ENCODE measurements at regions not wholly inside any gene's neighbourhood (a gene's known extent, or its start where the extent isn't known, plus 50 kb on each side); places are given as distances from the start of the nearest gene placed in this dataset.

DNA sequence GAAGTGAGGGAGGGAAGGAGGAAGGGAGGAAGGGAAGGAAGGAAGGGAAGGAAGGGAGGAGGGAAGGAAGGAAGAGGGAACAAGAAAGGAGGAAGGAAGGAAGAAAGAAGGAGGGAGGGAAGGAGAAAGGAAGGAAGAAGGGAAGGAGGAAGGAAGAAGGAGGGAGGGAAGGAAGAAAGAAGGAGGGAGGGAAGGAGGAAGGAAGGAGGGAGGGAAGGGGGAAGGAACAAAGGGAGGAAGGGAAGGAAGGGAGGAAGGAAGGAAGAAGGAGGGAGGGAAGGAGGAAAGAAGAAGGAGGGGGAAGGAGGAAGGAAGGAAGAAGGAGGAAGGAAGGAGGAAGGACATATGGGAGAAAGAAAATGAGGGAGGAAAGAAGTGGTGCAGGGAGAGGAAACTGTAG is 184.7 kb upstream of the PMEPA1 start:
- H3K4me1 Mint-ChIP-seq = no peaks in the 10 kb centered on the region
- no peak overlapping the region for H3K27ac Mint-ChIP-seq
- DNase-seq = no peak
- peaks cover 0 to 10% (median 8%) of the 10 kb centered on the region in 3 donors for H3K27me3 Mint-ChIP-seq (ENCODE audit: low read depth in 3 of 3)
- no peaks in the 10 kb centered on the region for H3K36me3 Mint-ChIP-seq
- H3K9me3 Mint-ChIP-seq = no peaks in the 10 kb centered on the region
- no peak overlapping the region for H3K4me3 Mint-ChIP-seq

GRCh38 chr20:57894096-57894495 is 184.3 kb upstream of the PMEPA1 start:
- DNase-seq = no peak
- Mint-ChIP-seq H3K4me3 (no peak overlapping the region), H3K36me3 (no peaks in the 10 kb centered on the region), H3K27ac (no peak overlapping the region), H3K4me1 (no peaks in the 10 kb centered on the region), H3K9me3 (no peaks in the 10 kb centered on the region), H3K27me3 (ENCODE audit: low read depth in 3 of 3) (peaks cover 0 to 10% (median 6%) of the 10 kb centered on the region in 3 donors)

GRCh38 chr20:57893366-57893999 is 183.7 kb upstream of the PMEPA1 start:
- Mint-ChIP-seq H3K27ac (no peak overlapping the region), H3K9me3 (no peaks in the 10 kb centered on the region), H3K36me3 (no peaks in the 10 kb centered on the region), H3K4me1 (no peaks in the 10 kb centered on the region), H3K4me3 (no peak overlapping the region), H3K27me3 (ENCODE audit: low read depth in 3 of 3) (peaks cover 0 to 10% (median 6%) of the 10 kb centered on the region in 3 donors)
- no peak for DNase-seq

GRCh38 chr20:57892471-57892870 is 182.7 kb upstream of the PMEPA1 start:
- no peak overlapping the region for H3K4me3 Mint-ChIP-seq
- DNase-seq = no peak
- no peak overlapping the region for H3K27ac Mint-ChIP-seq
- H3K9me3 Mint-ChIP-seq = no peaks in the 10 kb centered on the region
- no peaks in the 10 kb centered on the region for H3K36me3 Mint-ChIP-seq
- H3K27me3 Mint-ChIP-seq (ENCODE audit: low read depth in 3 of 3) = peaks cover 0 to 13% (median 6%) of the 10 kb centered on the region in 3 donors
- no peaks in the 10 kb centered on the region for H3K4me1 Mint-ChIP-seq

DNA sequence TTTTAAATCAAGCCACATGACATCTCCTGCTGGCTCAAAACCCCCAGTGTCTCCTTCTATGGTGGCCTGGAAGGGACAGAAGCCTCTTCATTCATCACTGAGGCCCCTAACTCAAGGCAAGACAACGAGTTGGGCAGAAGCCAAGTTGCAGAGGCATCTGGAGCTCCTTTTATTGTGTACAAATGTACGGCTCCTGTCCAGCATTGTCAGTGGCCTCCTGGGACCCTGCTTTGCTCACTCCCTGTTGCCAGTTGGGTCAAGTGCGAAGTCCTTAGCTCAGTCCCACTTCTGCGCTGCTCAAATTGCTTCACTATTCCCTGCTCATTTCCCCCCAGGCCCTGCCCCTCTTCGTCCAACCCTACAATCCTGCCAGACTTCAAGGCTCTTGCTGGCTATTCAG is 181.2 kb upstream of the PMEPA1 start:
- Mint-ChIP-seq H3K27ac (no peak overlapping the region), H3K4me3 (no peak overlapping the region)

GRCh38 chr20:57890202-57890800 is 180.5 kb upstream of the PMEPA1 start:
- Mint-ChIP-seq H3K27me3 (ENCODE audit: low read depth in 3 of 3) (peaks cover 0 to 13% (median 6%) of the 10 kb centered on the region in 3 donors), H3K4me1 (no peaks in the 10 kb centered on the region), H3K27ac (no peak overlapping the region), H3K4me3 (no peak overlapping the region), H3K9me3 (peaks cover 0 to 2% (median 0%) of the 10 kb centered on the region in 6 donors), H3K36me3 (no peaks in the 10 kb centered on the region)
- DNase-seq = no peak

More for the DNA sequence above, 181.2 kb upstream of the PMEPA1 start:
- no peaks in the 10 kb centered on the region for H3K4me1 Mint-ChIP-seq
- peaks cover 0 to 13% (median 6%) of the 10 kb centered on the region in 3 donors for H3K27me3 Mint-ChIP-seq (ENCODE audit: low read depth in 3 of 3)
- H3K36me3 Mint-ChIP-seq = no peaks in the 10 kb centered on the region
- DNase-seq = no peak
- H3K9me3 Mint-ChIP-seq = peaks cover 0 to 2% (median 0%) of the 10 kb centered on the region in 6 donors

GRCh38 chr20:57888591-57888990 is 178.8 kb upstream of the PMEPA1 start:
- Mint-ChIP-seq H3K9me3 (peaks cover 0 to 2% (median 0%) of the 10 kb centered on the region in 6 donors), H3K4me1 (no peaks in the 10 kb centered on the region), H3K4me3 (no peak overlapping the region), H3K27me3 (ENCODE audit: low read depth in 3 of 3) (peaks cover 0 to 10% (median 6%) of the 10 kb centered on the region in 3 donors), H3K36me3 (no peaks in the 10 kb centered on the region), H3K27ac (no peak overlapping the region)
- no peak for DNase-seq

DNA sequence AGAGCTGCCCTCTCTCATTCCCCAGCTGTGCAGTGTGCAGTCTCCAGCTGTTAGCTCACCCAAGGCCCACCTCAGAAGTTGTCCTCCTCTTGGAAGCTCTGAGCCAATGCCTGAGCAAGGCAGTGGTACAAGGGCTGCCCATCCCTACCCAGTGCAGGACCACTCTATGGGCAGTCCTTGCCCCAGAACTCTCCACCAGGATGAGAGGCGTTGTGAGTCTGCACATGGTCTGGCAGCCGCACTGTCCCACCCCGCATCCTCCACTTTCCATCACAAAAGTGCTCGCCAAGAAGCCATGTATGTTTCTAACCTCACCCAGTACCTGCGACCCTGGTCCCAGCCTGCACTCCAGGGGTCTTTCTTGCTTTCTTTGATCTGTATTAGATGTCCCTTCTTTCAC is 175.1 kb upstream of the PMEPA1 start:
- peaks cover 0 to 7% (median 1%) of the 10 kb centered on the region in 3 donors for H3K27me3 Mint-ChIP-seq (ENCODE audit: low read depth in 3 of 3)
- H3K9me3 Mint-ChIP-seq = peaks cover 0 to 2% (median 0%) of the 10 kb centered on the region in 6 donors

DNA sequence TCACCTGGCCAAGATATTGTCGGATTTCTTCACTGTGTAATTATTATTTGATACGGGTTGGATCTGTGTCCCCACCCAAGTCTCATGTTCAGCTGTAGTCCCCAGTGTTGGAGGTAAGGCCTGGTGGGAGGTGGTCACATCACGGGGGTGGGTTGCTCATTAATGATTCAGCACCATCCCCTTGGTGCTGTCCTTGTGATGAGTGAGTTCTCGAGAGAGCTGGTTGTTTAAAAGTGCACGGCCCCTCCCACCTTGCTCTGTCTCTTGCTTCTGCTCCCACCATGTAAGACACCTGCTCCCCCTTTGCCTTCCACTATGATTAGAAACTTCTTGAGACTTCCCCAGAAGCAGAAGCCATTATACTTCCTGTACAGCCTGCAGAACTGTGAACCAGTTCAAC is 173.9 kb upstream of the PMEPA1 start:
- DNase-seq = no peak

More for the DNA sequence above, 175.1 kb upstream of the PMEPA1 start:
- H3K4me3 Mint-ChIP-seq = no peak overlapping the region
- H3K36me3 Mint-ChIP-seq = no peaks in the 10 kb centered on the region
- no peak overlapping the region for H3K27ac Mint-ChIP-seq
- H3K4me1 Mint-ChIP-seq = no peaks in the 10 kb centered on the region
- no peak for DNase-seq

DNA sequence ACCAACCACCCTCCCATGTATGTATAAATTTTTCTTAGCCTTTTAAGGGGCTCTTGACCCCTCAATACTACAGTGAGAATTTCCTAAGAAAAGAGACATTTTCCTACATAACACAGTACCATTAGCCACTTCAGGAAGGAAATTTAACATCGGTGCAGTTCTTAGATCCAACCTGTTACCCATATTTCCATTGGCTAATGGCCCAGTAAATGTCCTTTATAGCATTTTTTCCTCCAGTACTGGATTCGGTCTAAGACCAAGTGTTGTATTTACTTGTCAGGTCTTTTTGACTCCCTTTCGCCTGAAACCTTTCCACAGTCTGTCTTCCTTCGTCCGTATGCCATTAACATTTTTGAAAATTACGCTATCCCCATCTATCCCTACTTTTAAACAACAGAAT is 173.4 kb upstream of the PMEPA1 start:
- Mint-ChIP-seq H3K9me3 (peaks cover 0 to 2% (median 0%) of the 10 kb centered on the region in 6 donors), H3K4me3 (no peak overlapping the region), H3K36me3 (no peaks in the 10 kb centered on the region), H3K27ac (no peak overlapping the region), H3K4me1 (no peaks in the 10 kb centered on the region), H3K27me3 (ENCODE audit: low read depth in 3 of 3) (peaks cover 1 to 6% (median 2%) of the 10 kb centered on the region in 3 donors)
- no peak for DNase-seq

More for the DNA sequence above, 173.9 kb upstream of the PMEPA1 start:
- Mint-ChIP-seq H3K36me3 (no peaks in the 10 kb centered on the region), H3K27ac (no peak overlapping the region), H3K4me1 (no peaks in the 10 kb centered on the region), H3K4me3 (no peak overlapping the region), H3K27me3 (ENCODE audit: low read depth in 3 of 3) (peaks cover 1 to 7% (median 2%) of the 10 kb centered on the region in 3 donors), H3K9me3 (peaks cover 0 to 2% (median 0%) of the 10 kb centered on the region in 6 donors)

DNA sequence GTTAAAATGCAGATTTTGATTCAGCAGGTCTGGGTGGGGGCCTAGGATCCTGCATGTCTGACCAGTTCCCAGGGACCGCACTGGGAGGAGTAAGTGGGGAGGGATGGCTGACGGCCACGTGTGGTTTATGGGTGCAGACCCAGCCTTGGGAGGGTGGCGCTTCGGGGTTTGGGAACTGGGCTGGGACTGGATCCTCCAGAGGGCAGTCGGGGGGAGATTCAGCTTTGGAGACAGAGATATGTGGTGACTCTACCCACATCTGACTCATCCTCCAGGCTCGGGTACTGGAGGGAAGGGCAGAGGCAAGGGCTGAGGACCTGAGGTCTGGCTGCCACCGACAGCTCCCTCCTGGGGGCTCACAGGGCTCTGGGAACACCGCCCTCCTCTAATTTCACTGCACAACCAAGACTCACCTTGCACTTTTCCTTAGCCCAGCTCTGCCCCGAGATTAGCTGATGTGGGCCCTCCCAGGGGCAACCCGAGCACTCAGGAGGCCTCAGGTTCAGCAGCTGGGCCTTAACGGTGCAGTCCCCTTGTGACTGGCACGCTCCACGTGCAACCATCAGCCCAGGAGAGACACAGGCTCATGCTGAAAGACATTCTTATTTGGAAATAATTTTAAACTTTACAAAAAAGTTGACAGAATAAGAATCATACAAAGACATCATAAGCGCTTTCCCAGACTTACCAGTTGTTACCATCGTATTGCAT is 172.8 kb upstream of the PMEPA1 start:
- H3K36me3 Mint-ChIP-seq = no peaks in the 10 kb centered on the region
- no peak overlapping the region for H3K4me3 Mint-ChIP-seq
- no peak for DNase-seq
- H3K4me1 Mint-ChIP-seq = no peaks in the 10 kb centered on the region
- peaks cover 0 to 2% (median 0%) of the 10 kb centered on the region in 6 donors for H3K9me3 Mint-ChIP-seq
- peaks cover 1 to 11% (median 2%) of the 10 kb centered on the region in 3 donors for H3K27me3 Mint-ChIP-seq (ENCODE audit: low read depth in 3 of 3)
- no peak overlapping the region for H3K27ac Mint-ChIP-seq

DNA sequence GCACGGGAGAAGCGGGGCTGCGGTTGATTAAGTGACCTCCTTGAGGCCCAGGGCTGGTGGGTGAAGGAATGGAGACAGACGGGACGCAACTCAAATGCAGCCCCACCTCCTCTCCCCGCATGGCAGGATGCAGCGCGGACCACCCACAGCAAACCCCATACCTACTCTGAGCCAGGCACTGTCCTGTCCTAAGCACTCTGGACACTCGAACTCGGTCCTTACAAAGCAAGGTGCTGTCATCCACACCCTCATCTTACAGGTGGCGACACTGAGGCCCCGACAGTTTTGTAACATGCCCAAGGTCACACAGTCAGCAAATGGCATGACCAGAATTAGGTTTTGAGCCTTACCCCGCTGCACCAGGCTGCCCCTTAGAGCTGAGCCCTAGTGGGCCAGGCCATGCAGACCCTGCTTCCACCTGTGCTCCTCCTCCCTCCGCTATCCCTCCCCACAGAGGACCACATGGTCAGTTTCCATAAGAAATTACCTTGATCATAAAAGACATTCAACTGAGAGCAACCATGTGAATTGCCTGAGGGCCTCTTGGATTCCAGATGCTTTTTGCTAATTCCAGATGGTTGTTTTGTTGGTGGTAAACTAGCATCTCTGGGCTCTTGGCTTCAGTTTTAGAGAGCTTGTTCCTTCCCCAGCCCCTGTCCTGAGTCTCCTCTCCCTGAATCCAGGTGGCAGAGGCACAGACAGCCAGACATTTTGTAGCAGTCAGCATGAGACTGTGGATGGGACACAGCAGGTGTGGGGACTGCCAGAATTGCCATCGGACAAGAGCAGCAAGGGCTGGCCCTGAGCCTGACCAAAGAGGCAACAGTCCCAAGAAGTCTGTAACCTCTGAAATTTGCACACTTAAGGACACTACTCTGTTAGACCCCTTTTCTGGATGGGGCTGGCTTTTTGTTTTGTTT is 171.9 kb upstream of the PMEPA1 start:
- Mint-ChIP-seq H3K9me3 (peaks cover 0 to under 1% (median 0%) of the 10 kb centered on the region in 6 donors), H3K27ac (no peak overlapping the region), H3K27me3 (ENCODE audit: low read depth in 3 of 3) (peaks cover 1 to 12% (median 2%) of the 10 kb centered on the region in 3 donors), H3K4me3 (no peak overlapping the region), H3K36me3 (no peaks in the 10 kb centered on the region), H3K4me1 (no peaks in the 10 kb centered on the region)
- no peak for DNase-seq

- Mint-ChIP-seq H3K4me3 (no peak overlapping the region), H3K27me3 (ENCODE audit: low read depth in 3 of 3) (peaks cover 4 to 12% (median 6%) of the 10 kb centered on the region in 3 donors), H3K27ac (no peak overlapping the region), H3K36me3 (no peaks in the 10 kb centered on the region), H3K4me1 (no peaks in the 10 kb centered on the region), H3K9me3 (no peaks in the 10 kb centered on the region)
- no peak for DNase-seq
Measured at GRCh38 chr20:57880571-57880892, 170.7 kb upstream of the PMEPA1 start.
